Neuronal stem cell (in vitro differentiated cells): ENCODE measurements at regions not wholly inside any gene's neighbourhood (a gene's known extent, or its start where the extent isn't known, plus 50 kb on each side); places are given as distances from the start of the nearest gene placed in this dataset.

Experiments used
- DNase-seq: peaks from one replicate; pipeline ENCODE4 v3.0.0-alpha.2; 2013; ENCODE audit warnings: low spot score
- H2AFZ ChIP-seq: one replicate; pipeline ENCODE4 v1.6.1; 2013; ENCODE audit warnings: mild to moderate bottlenecking, low read length, inconsistent platforms
- H2AK5ac ChIP-seq: 2 replicates; pipeline ENCODE4 v1.6.1; 2013; ENCODE audit warnings: low read depth, mild to moderate bottlenecking, inconsistent platforms, low read length, moderate library complexity, mixed read lengths
- H2BK120ac ChIP-seq: 2 replicates; pipeline ENCODE4 v1.6.1; 2013; ENCODE audit warnings: low read depth, mild to moderate bottlenecking, inconsistent platforms, low read length, moderate library complexity, mixed read lengths
- H2BK12ac ChIP-seq: one replicate; pipeline ENCODE4 v1.6.1; 2013; ENCODE audit warnings: low read length, inconsistent platforms
- H2BK15ac ChIP-seq: 2 replicates; pipeline ENCODE4 v1.6.1; 2013; ENCODE audit warnings: mild to moderate bottlenecking, low read length, inconsistent platforms, mixed read lengths
- H2BK5ac ChIP-seq: one replicate; pipeline ENCODE4 v1.6.1; 2013; ENCODE audit warnings: inconsistent platforms, mild to moderate bottlenecking, low read length, moderate library complexity
- H3K14ac ChIP-seq: one replicate; pipeline ENCODE4 v1.6.1; 2013; ENCODE audit warnings: low read length, inconsistent platforms
- H3K18ac ChIP-seq: 2 replicates; pipeline ENCODE4 v1.6.1; 2013; ENCODE audit warnings: low read length, inconsistent platforms
- H3K23ac ChIP-seq: 2 replicates; pipeline ENCODE4 v1.6.1; 2013; ENCODE audit warnings: low read depth, mild to moderate bottlenecking, mixed read lengths, low read length, inconsistent platforms; ENCODE audit not compliant: poor library complexity
- H3K27ac ChIP-seq: replicated peaks from 3 replicates; pipeline ENCODE4 v1.5.1; 2013; ENCODE audit warnings: low read length, inconsistent platforms
- H3K27me3 ChIP-seq, 3 experiments: 2 replicates each; pipeline ENCODE4 v1.6.1; 2013; ENCODE audit warnings: low read length in 3 of 3, mild to moderate bottlenecking in 2 of 3, inconsistent platforms in 1 of 3, low read depth in 1 of 3, mixed read lengths in 1 of 3, moderate library complexity in 1 of 3; ENCODE audit not compliant: control insufficient read depth in 3 of 3, insufficient read depth in 3 of 3
- H3K36me3 ChIP-seq, 2 donors: replicated peaks in 1 of 2; 2 replicates each; pipeline ENCODE4 v1.6.1; 2013; ENCODE audit warnings: low read length in 2 of 2; ENCODE audit not compliant: control insufficient read depth in 2 of 2, insufficient read depth in 2 of 2
- H3K4ac ChIP-seq: 2 replicates; pipeline ENCODE4 v1.6.1; 2013; ENCODE audit warnings: inconsistent platforms, mild to moderate bottlenecking, low read length, moderate library complexity
- H3K4me1 ChIP-seq, 2 donors: 1 replicate in 1 of 2; 2 replicates in 1 of 2; pipeline ENCODE4 v1.6.1; 2013; ENCODE audit warnings: low read length in 2 of 2, low read depth in 1 of 2; ENCODE audit not compliant: control insufficient read depth in 2 of 2, insufficient read depth in 1 of 2
- H3K4me2 ChIP-seq: one replicate; pipeline ENCODE4 v1.6.1; 2013; ENCODE audit warnings: mild to moderate bottlenecking, low read length, inconsistent platforms; ENCODE audit not compliant: insufficient read depth, poor library complexity, severe bottlenecking
- H3K4me3 ChIP-seq, 2 donors: 2 replicates each; pipeline ENCODE4 v1.5.1; 2013; ENCODE audit warnings: low read length in 2 of 2, mild to moderate bottlenecking in 2 of 2, inconsistent platforms in 1 of 2, moderate library complexity in 1 of 2
- H3K79me1 ChIP-seq: one replicate; pipeline ENCODE4 v1.6.1; 2013; ENCODE audit warnings: low read depth, mild to moderate bottlenecking, inconsistent platforms, low read length, moderate library complexity
- H3K9ac ChIP-seq: one replicate; pipeline ENCODE4 v1.6.1; 2013; ENCODE audit warnings: mild to moderate bottlenecking, low read depth, low read length, inconsistent platforms; ENCODE audit not compliant: poor library complexity
- H3K9me3 ChIP-seq, 2 donors: replicated peaks in 1 of 2; 2 replicates each; pipeline versions ENCODE3 to v1.6.1; 2013; ENCODE audit warnings: low read length in 2 of 2, mild to moderate bottlenecking in 2 of 2, inconsistent platforms in 1 of 2, low read depth in 1 of 2, mixed read lengths in 1 of 2, moderate library complexity in 1 of 2; ENCODE audit not compliant: control insufficient read depth in 2 of 2, insufficient read depth in 1 of 2
- H4K8ac ChIP-seq: one replicate; pipeline ENCODE4 v1.6.1; 2013; ENCODE audit warnings: low read depth, mild to moderate bottlenecking, inconsistent platforms, low read length, moderate library complexity
- H4K91ac ChIP-seq: one replicate; pipeline ENCODE4 v1.6.1; 2013; ENCODE audit warnings: low read length, low read depth, mild to moderate bottlenecking, inconsistent platforms; ENCODE audit not compliant: poor library complexity
- WGBS, 2 donors: extraction: QIAGEN DNeasy Blood & Tissue Kit; methylation state at CpG; one replicate each; pipeline ENCODE4 v1.1.7; 2013; ENCODE audit warnings: missing lambda C conversion rate in 2 of 2, mixed read lengths in 1 of 2; ENCODE audit not compliant: insufficient read length in 2 of 2, insufficient replicate concordance in 1 of 2; ENCODE audit errors: extremely low coverage in 2 of 2; 5-methylcytosine and 5-hydroxymethylcytosine counted together

DNA sequence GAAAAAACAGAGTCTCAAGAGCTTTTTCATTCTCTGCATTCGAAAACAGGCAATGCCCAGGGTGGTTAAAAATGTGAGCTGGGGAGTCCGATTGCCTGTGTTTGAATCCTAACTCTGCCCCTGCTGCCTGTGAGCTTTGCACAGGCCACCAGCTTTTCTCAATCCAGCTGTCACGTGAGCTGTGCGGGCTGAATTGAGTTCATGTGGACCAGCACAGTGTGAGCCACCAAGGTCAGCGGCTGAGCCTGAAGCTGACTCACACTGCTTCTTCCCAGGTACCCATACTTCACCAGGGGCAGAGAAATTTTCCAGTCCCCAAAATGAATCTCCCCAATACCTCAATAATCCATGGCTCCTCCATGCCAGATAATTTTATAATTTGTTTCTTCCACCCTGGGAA is 64.4 kb upstream of the SLCO3A1 start:
- Histone ChIP-seq H3K23ac (no peak overlapping the region), H2BK120ac (no peak overlapping the region), H2BK12ac (no peak overlapping the region), H2AFZ (no peak overlapping the region), H2AK5ac (no peak overlapping the region), H3K9ac (no peak overlapping the region), H3K14ac (no peak overlapping the region), H3K4me1 (no peaks in the 10 kb centered on the region), H4K91ac (no peak overlapping the region), H3K4me3 (no peak overlapping the region), H2BK15ac (no peak overlapping the region), H3K36me3 (no peaks in the 10 kb centered on the region), H3K9me3 (no peaks in the 10 kb centered on the region), H3K4me2 (no peak overlapping the region), H3K27me3 (no peaks in the 10 kb centered on the region), H3K4ac (no peak overlapping the region), H4K8ac (no peak overlapping the region), H3K79me1 (no peaks in the 10 kb centered on the region), H3K27ac (no peak overlapping the region), H2BK5ac (no peak overlapping the region), H3K18ac (no peak overlapping the region)
- DNase-seq, result no peak
- no CpG with 5 or more reads among the region's 5 CpGs for WGBS, 2 donors

DNA sequence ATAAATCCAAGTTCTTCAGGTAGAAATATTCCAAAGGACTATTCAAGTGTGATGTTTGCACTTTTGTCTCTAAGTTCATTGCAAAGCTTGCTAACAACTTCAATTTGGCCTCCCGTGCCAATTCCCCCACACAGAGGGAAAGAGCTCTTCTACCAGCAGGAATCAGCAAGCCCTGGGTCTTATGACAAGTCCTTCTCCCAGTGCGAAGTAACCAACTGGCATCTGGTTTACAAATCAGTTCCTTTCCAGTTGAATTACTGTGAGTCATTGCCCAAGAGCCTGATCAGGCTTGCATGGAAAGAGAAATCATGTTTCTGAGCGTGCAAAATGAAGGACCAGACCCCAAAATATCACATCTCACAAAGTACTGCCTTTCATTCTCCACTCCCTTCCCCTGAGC is 62.7 kb upstream of the SLCO3A1 start:
- H2AK5ac ChIP-seq, result no peak overlapping the region
- no peak overlapping the region for H2BK120ac ChIP-seq
- H3K18ac ChIP-seq, result no peak overlapping the region
- no peaks in the 10 kb centered on the region for H3K27me3 ChIP-seq
- no peak overlapping the region for H2BK5ac ChIP-seq
- no peak overlapping the region for H3K23ac ChIP-seq
- no peak overlapping the region for H4K91ac ChIP-seq
- no peak overlapping the region for H2BK12ac ChIP-seq
- H3K9me3 ChIP-seq, result no peaks in the 10 kb centered on the region
- no peak overlapping the region for H2AFZ ChIP-seq
- no peak for DNase-seq
- no peaks in the 10 kb centered on the region for H3K4me1 ChIP-seq
- H2BK15ac ChIP-seq, result no peak overlapping the region
- H3K27ac ChIP-seq, result no peak overlapping the region
- H3K9ac ChIP-seq, result no peak overlapping the region
- H3K36me3 ChIP-seq, result no peaks in the 10 kb centered on the region
- WGBS, 2 donors, result no CpG with 5 or more reads among the region's 3 CpGs
- H3K4me3 ChIP-seq, result no peak overlapping the region
- no peak overlapping the region for H3K14ac ChIP-seq
- H3K4me2 ChIP-seq, result no peak overlapping the region
- no peak overlapping the region for H4K8ac ChIP-seq
- H3K4ac ChIP-seq, result no peak overlapping the region
- no peaks in the 10 kb centered on the region for H3K79me1 ChIP-seq

DNA sequence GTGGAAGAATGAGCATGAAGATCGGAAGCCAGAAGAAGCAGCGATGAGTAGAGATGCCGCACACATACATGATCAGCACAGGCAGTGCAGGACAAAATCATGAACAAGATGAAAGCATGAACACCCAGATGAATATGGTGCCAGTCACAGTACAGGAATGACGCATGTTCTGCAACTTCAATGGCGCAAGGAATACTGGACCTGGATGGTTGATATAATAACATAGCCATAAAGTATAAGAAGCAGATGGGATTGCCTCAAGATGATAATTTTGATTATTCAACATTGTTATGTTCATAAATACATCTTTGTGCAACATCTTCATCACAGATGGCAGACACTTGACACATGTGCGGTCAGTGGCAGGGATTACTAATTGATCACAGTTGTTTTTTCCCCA is 59.7 kb upstream of the SLCO3A1 start:
- Histone ChIP-seq H3K36me3 (no peaks in the 10 kb centered on the region), H3K4me1 (no peaks in the 10 kb centered on the region), H3K14ac (no peak overlapping the region), H3K4me3 (no peak overlapping the region), H3K18ac (no peak overlapping the region), H2AK5ac (no peak overlapping the region), H3K23ac (no peak overlapping the region), H2BK15ac (no peak overlapping the region), H2BK12ac (no peak overlapping the region), H4K91ac (no peak overlapping the region), H4K8ac (no peak overlapping the region), H3K27ac (no peak overlapping the region), H2AFZ (no peak overlapping the region), H3K9ac (peak overlapping the region; percentile 47), H2BK5ac (no peak overlapping the region), H3K79me1 (no peaks in the 10 kb centered on the region), H2BK120ac (no peak overlapping the region), H3K9me3 (no peaks in the 10 kb centered on the region), H3K4ac (no peak overlapping the region), H3K4me2 (no peak overlapping the region), H3K27me3 (no peaks in the 10 kb centered on the region)
- DNase-seq, result no peak
- WGBS, 2 donors, result no CpG with 5 or more reads among the region's 6 CpGs

DNA sequence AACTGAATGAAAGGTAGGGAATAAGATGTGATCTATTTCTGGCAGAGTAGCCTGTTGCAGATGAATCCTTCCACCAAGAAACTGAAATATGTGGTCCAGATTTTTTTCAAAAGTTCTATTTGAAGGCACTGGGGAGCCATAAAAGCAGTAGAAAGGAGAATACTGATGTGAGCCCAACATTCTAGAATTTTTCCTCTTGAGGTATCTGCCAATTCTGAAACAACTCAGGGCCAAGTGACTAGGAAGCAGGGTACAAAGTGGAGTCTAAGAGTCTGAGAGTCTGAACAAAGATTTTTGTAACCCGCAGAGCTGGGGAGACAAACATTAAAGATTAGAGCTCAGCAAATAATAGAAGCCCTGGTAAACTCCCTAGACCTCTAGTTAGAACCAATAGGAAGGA is 58.3 kb upstream of the SLCO3A1 start:
- Histone ChIP-seq H3K4me2 (no peak overlapping the region), H2AK5ac (no peak overlapping the region), H2BK120ac (no peak overlapping the region), H3K9ac (no peak overlapping the region), H3K36me3 (no peaks in the 10 kb centered on the region), H3K4ac (no peak overlapping the region), H3K4me3 (no peak overlapping the region), H2BK12ac (no peak overlapping the region), H3K4me1 (no peaks in the 10 kb centered on the region), H3K79me1 (no peaks in the 10 kb centered on the region), H4K8ac (no peak overlapping the region), H3K27ac (no peak overlapping the region), H3K14ac (no peak overlapping the region), H3K23ac (no peak overlapping the region), H3K9me3 (no peaks in the 10 kb centered on the region), H2AFZ (no peak overlapping the region), H4K91ac (no peak overlapping the region), H3K18ac (no peak overlapping the region), H2BK15ac (no peak overlapping the region), H2BK5ac (no peak overlapping the region), H3K27me3 (no peaks in the 10 kb centered on the region)
- WGBS, 2 donors, result no CpG with 5 or more reads among the region's 1 CpG
- no peak for DNase-seq
